ENCODE measurements at regions not wholly inside any gene's neighbourhood (a gene's known extent, or its start where the extent isn't known, plus 50 kb on each side); places are given as distances from the start of the nearest gene placed in this dataset.

- FAIRE-seq (no peak), ATAC-seq (no peak), DNase-seq (ENCODE audit: low read depth in 1 of 2, low spot score in 1 of 2) (no peak)
- POLR2A ChIA-PET: no interaction called here
- CTCF ChIA-PET: no interaction called here
- no peak for TF ChIP-seq JUNB (IDR thresholded peaks at IDR 0.05)
- no peaks in the 10 kb centered on the region for H3K4me1 ChIP-seq
- no peaks in the 10 kb centered on the region for H3K9me3 ChIP-seq
- no peak overlapping the region for H3K27ac ChIP-seq
- no peak overlapping the region for H3K4me2 ChIP-seq
- no peak overlapping the region for H3K4me3 ChIP-seq
- WGBS (ENCODE audit: missing lambda C conversion rate): 37% methylated on average over 2 of the region's 2 CpGs
These were observed 153.6 kb downstream of the C16orf95 start for GRCh38 chr16:87163637-87164036.

DNA sequence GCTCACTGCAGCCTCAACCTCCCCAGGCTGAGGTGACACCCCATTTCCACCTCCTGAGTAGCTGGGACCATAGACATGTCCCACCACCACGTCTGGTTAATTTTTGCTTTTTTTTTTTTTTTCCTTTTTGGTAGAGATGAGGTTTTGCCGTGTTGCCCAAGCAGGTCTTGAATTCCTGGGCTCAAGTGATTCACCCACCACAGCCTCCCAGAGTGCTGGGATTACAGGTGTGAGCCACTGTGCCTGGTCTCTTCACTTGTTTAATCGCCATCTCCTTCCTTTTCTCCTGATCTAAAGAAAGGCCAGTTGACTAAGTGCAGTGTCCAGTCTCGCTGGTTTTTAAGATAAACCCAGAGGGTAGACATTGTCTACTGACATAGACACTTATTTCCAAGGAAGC, 152.0 kb downstream of the C16orf95 start:
- FAIRE-seq: no peak
- H3K4me3 ChIP-seq: no peak overlapping the region
- ATAC-seq: no peak
- no peak overlapping the region for H3K4me2 ChIP-seq
- H3K27ac ChIP-seq: no peak overlapping the region
- CTCF ChIA-PET: no interaction called here
- POLR2A ChIA-PET: no interaction called here
- no peaks in the 10 kb centered on the region for H3K9me3 ChIP-seq
- 36% methylated on average over 4 of the region's 4 CpGs for WGBS (ENCODE audit: missing lambda C conversion rate)
- H3K4me1 ChIP-seq: no peaks in the 10 kb centered on the region
- TF ChIP-seq, protein P1, sequence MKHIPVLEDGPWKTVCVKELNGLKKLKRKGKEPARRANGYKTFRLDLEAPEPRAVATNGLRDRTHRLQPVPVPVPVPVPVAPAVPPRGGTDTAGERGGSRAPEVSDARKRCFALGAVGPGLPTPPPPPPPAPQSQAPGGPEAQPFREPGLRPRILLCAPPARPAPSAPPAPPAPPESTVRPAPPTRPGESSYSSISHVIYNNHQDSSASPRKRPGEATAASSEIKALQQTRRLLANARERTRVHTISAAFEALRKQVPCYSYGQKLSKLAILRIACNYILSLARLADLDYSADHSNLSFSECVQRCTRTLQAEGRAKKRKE (CRISPR knock-in tag; IDR thresholded peaks at IDR 0.05; ENCODE audit: low read depth): no peak
- TF ChIP-seq EHF (CRISPR knock-in tag; IDR thresholded peaks at IDR 0.05): no peak
- TF ChIP-seq, protein P2, sequence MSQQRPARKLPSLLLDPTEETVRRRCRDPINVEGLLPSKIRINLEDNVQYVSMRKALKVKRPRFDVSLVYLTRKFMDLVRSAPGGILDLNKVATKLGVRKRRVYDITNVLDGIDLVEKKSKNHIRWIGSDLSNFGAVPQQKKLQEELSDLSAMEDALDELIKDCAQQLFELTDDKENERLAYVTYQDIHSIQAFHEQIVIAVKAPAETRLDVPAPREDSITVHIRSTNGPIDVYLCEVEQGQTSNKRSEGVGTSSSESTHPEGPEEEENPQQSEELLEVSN (IDR thresholded peaks at IDR 0.05; ENCODE audit: borderline replicate concordance, low read depth): no peak
- TF ChIP-seq ZFP36 (IDR thresholded peaks at IDR 0.05; ENCODE audit: borderline replicate concordance, partially characterized antibody): no peak
- DNase-seq (ENCODE audit: low read depth in 1 of 2, low spot score in 1 of 2): no peak

DNA sequence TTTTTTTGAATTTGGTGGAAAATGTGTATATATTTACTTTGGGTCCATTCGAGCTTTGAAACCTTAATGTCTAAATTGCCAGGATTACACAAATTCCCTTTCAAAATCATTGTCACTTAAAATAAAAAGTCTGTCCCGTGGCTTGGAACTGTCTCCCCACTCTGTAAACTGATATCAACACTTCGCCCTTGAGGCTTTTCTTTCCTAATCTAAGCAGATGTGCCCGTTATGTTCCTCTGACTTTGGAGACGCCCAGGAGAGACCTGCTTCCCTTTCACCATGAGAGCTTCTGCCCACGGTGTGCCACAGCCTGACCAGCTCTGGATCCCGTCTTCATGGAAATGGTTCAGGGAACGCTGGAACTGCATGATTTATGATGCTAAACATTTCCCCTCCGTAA, 151.3 kb downstream of the C16orf95 start:
- FAIRE-seq (no peak), ATAC-seq (no peak), DNase-seq (ENCODE audit: low read depth in 1 of 2, low spot score in 1 of 2) (no peak)
- TF ChIP-seq NR3C1 (IDR thresholded peaks at IDR 0.05) (no peak), PHF8 (IDR thresholded peaks at IDR 0.05; ENCODE audit: borderline replicate concordance, low read depth) (no peak), ELK1 (IDR thresholded peaks at IDR 0.05; ENCODE audit: low read depth, low read length) (no peak), KDM1A (IDR thresholded peaks at IDR 0.05; ENCODE audit: low read depth) (no peak), POLR2A (IDR thresholded peaks at IDR 0.05; ENCODE audit: low read length) (no peak), HEYL (CRISPR knock-in tag; IDR thresholded peaks at IDR 0.05) (no peak), USF2 (IDR thresholded peaks at IDR 0.05) (no peak), SMC3 (IDR thresholded peaks at IDR 0.05) (no peak), ZSCAN20 (CRISPR knock-in tag; IDR thresholded peaks at IDR 0.05) (no peak), NFE2L2 (conservative IDR thresholded peaks at IDR 0.05; ENCODE audit: low read length) (no peak)
- TF ChIP-seq, protein P3, sequence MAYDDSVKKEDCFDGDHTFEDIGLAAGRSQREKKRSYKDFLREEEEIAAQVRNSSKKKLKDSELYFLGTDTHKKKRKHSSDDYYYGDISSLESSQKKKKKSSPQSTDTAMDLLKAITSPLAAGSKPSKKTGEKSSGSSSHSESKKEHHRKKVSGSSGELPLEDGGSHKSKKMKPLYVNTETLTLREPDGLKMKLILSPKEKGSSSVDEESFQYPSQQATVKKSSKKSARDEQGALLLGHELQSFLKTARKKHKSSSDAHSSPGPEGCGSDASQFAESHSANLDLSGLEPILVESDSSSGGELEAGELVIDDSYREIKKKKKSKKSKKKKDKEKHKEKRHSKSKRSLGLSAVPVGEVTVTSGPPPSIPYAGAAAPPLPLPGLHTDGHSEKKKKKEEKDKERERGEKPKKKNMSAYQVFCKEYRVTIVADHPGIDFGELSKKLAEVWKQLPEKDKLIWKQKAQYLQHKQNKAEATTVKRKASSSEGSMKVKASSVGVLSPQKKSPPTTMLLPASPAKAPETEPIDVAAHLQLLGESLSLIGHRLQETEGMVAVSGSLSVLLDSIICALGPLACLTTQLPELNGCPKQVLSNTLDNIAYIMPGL (CRISPR knock-in tag; IDR thresholded peaks at IDR 0.05; ENCODE audit: borderline replicate concordance): no peak
- TF ChIP-seq, protein P4, sequence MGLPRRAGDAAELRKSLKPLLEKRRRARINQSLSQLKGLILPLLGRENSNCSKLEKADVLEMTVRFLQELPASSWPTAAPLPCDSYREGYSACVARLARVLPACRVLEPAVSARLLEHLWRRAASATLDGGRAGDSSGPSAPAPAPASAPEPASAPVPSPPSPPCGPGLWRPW (IDR thresholded peaks at IDR 0.05): no peak
- Histone ChIP-seq H3K4me1 (no peaks in the 10 kb centered on the region), H3K4me2 (no peak overlapping the region), H3K27ac (no peak overlapping the region), H3K9me3 (no peaks in the 10 kb centered on the region), H3K4me3 (no peak overlapping the region)
- ChIA-PET POLR2A (no interaction called here), CTCF (no interaction called here)
- WGBS (ENCODE audit: missing lambda C conversion rate): 42% methylated on average over 9 of the region's 9 CpGs

Measured in A549 (cell line).